CD4-positive, alpha-beta T cell (primary cell): ENCODE measurements at regions not wholly inside any gene's neighbourhood (a gene's known extent, or its start where the extent isn't known, plus 50 kb on each side); places are given as distances from the start of the nearest gene placed in this dataset.

Source experiments
- ATAC-seq: fragments of 200-7000 bp; cut with Tn5 transposase; one replicate; pipeline ENCODE4 v1.10.0; 2022; ENCODE audit warnings: mild to moderate bottlenecking; ENCODE audit not compliant: poor library complexity
- CTCF ChIA-PET: fragments of 350-600 bp; sonication (Branson Sonifier 250); formaldehyde crosslinking; loops from one replicate; lab custom pipeline; 2021; ENCODE audit warnings: antibody characterized with exemption, inconsistent platforms; lab: Charles Lee
- POLR2A ChIA-PET: fragments of 350-600 bp; sonication (Branson Sonifier 250); formaldehyde crosslinking; loops from one replicate; lab custom pipeline; 2021; ENCODE audit warnings: antibody characterized with exemption, inconsistent platforms; lab: Charles Lee
- DNase-seq, 14 experiments: peaks; one replicate each; pipeline ENCODE4 v3.0.0-alpha.2; 2013 to 2020; ENCODE audit warnings: mixed read lengths in 2 of 14
- H3K27ac ChIP-seq, 2 donors: one replicate each; pipeline versions ENCODE4 v1.5.1 to v1.7.0; 2013; ENCODE audit warnings: low read length in 2 of 2, low read depth in 1 of 2, mild to moderate bottlenecking in 1 of 2
- H3K27me3 ChIP-seq, 2 experiments: 1 replicate in 1 of 2; 2 replicates in 1 of 2; pipeline versions ENCODE4 v1.6.1 to v1.7.0; 2013; ENCODE audit warnings: low read length in 2 of 2, control low read depth in 1 of 2, mild to moderate bottlenecking in 1 of 2, moderate library complexity in 1 of 2; ENCODE audit not compliant: insufficient read depth in 2 of 2, control insufficient read depth in 1 of 2
- H3K36me3 ChIP-seq: one replicate; pipeline ENCODE4 v1.6.1; 2013; ENCODE audit warnings: low read length, control low read depth; ENCODE audit not compliant: insufficient read depth
- H3K4me1 ChIP-seq: one replicate; pipeline ENCODE4 v1.6.1; 2013; ENCODE audit warnings: low read length, control low read depth; ENCODE audit not compliant: insufficient read depth
- H3K4me3 ChIP-seq: one replicate; pipeline ENCODE4 v1.5.1; 2013; ENCODE audit warnings: mild to moderate bottlenecking, low read length, moderate library complexity
- H3K9me3 ChIP-seq, 2 experiments: 1 replicate in 1 of 2; 2 replicates in 1 of 2; pipeline versions ENCODE4 v1.6.1 to v1.7.0; 2013; ENCODE audit warnings: low read length in 2 of 2, mild to moderate bottlenecking in 2 of 2, control low read depth in 1 of 2, moderate library complexity in 1 of 2; ENCODE audit not compliant: control insufficient read depth in 1 of 2, insufficient read depth in 1 of 2
- H3K27ac Mint-ChIP-seq: one replicate; pipeline ENCODE4 v1.8.0; 2020; ENCODE audit warnings: mixed read lengths
- H3K27me3 Mint-ChIP-seq: one replicate; pipeline ENCODE4 v1.8.0; 2021; ENCODE audit warnings: mixed read lengths
- H3K36me3 Mint-ChIP-seq: one replicate; pipeline ENCODE4 v1.8.0; 2021; ENCODE audit warnings: low read depth, mixed read lengths
- H3K4me1 Mint-ChIP-seq: one replicate; pipeline ENCODE4 v1.8.0; 2021; ENCODE audit warnings: low read depth, mixed read lengths
- H3K4me3 Mint-ChIP-seq: one replicate; pipeline ENCODE4 v1.8.0; 2020; ENCODE audit warnings: mild to moderate bottlenecking, mixed read lengths
- H3K9me3 Mint-ChIP-seq: one replicate; pipeline ENCODE4 v1.8.0; 2020; ENCODE audit warnings: mixed read lengths
- intact Hi-C, 2 experiments: fragments of 100-400 bp; cut with DNase I in 1 of 2; cut with micrococcal nuclease in 1 of 2; formaldehyde crosslinking; loops; one replicate each; pipeline versions ENCODE4 v1.15.1 to v1.9.0; 2023 to 2025; cut with DNase I, micrococcal nuclease
- TF ChIP-seq, protein P1 (sequence below): fragments of 200-600 bp; IDR thresholded peaks from one replicate; pipeline ENCODE4 v1.8.0; 2022; ENCODE audit warnings: antibody characterized with exemption, mild to moderate bottlenecking

DNA sequence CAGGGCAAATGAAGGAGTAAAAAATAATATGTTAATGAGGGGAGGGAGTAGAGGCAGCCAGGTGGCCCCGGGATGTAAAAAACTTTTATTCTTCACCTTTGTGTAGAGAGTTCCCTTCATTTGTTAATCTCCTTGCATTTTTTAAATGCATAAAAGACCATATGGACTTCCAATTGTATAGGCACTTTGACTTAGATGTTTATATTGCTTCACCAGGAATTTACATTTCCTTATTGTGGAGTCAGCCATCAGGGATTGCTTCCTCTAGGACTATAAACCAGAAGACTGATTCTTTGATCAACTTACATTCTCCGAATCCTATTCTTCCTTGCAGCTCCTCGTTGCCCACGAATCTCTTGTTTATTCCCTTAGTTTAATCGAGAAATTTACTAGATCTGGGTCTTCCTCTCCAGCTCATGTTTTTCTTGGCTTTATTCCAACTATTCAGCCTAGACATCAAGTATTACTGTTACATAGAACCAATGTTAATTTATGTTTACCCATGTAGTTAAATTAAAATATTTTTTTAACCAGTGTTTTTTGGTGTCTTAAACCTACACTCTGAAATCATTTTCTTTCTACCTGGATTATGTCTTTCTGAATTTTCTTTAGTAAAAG is 1187.0 kb upstream of the SLC10A2 start:
- H3K4me3 ChIP-seq = no peak overlapping the region
- intact Hi-C loops = no loop called here
- H3K4me3 Mint-ChIP-seq = no peak overlapping the region
- TF ChIP-seq, protein P1, sequence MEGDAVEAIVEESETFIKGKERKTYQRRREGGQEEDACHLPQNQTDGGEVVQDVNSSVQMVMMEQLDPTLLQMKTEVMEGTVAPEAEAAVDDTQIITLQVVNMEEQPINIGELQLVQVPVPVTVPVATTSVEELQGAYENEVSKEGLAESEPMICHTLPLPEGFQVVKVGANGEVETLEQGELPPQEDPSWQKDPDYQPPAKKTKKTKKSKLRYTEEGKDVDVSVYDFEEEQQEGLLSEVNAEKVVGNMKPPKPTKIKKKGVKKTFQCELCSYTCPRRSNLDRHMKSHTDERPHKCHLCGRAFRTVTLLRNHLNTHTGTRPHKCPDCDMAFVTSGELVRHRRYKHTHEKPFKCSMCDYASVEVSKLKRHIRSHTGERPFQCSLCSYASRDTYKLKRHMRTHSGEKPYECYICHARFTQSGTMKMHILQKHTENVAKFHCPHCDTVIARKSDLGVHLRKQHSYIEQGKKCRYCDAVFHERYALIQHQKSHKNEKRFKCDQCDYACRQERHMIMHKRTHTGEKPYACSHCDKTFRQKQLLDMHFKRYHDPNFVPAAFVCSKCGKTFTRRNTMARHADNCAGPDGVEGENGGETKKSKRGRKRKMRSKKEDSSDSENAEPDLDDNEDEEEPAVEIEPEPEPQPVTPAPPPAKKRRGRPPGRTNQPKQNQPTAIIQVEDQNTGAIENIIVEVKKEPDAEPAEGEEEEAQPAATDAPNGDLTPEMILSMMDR = no peak
- ChIA-PET CTCF (no interaction called here), POLR2A (no interaction called here)
- no peaks in the 10 kb centered on the region for H3K27me3 ChIP-seq
- H3K36me3 Mint-ChIP-seq = no peaks in the 10 kb centered on the region
- no peaks in the 10 kb centered on the region for H3K9me3 ChIP-seq
- DNase-seq = no peak
- no peak overlapping the region for H3K27ac Mint-ChIP-seq
- no peaks in the 10 kb centered on the region for H3K9me3 Mint-ChIP-seq
- H3K4me1 Mint-ChIP-seq = no peaks in the 10 kb centered on the region
- H3K4me1 ChIP-seq = no peaks in the 10 kb centered on the region
- no peak overlapping the region for H3K27ac ChIP-seq
- H3K27me3 Mint-ChIP-seq = no peaks in the 10 kb centered on the region
- ATAC-seq = no peak
- H3K36me3 ChIP-seq = no peaks in the 10 kb centered on the region

DNA sequence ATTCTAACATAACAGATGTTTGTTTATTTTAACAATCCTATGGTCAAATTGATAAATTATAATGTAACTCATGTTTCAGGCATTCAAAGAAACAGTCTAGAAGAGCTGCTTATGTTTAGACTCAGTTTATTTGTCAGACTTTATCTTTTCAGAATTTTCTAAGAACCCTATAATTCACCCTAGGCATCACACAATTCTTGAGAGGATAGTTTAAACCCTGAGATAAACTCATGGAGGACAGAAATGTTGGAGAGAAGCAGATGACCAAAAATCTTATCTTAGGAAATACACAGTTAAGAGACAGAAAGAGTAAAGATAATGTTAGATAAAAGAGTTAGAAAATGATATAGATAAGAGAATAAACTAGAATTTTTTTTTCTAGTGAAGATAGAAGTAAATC is 1185.7 kb upstream of the SLC10A2 start:
- H3K27ac Mint-ChIP-seq = no peak overlapping the region
- peaks cover 1% of the 10 kb centered on the region for H3K9me3 Mint-ChIP-seq
- no peaks in the 10 kb centered on the region for H3K27me3 Mint-ChIP-seq
- H3K4me3 Mint-ChIP-seq = no peak overlapping the region
- Histone ChIP-seq H3K4me1 (no peaks in the 10 kb centered on the region), H3K9me3 (no peaks in the 10 kb centered on the region), H3K27me3 (no peaks in the 10 kb centered on the region), H3K4me3 (no peak overlapping the region), H3K36me3 (no peaks in the 10 kb centered on the region), H3K27ac (no peak overlapping the region)
- CTCF ChIA-PET = no interaction called here
- TF ChIP-seq, protein P1 = no peak
- DNase-seq = no peak
- intact Hi-C loops = no loop called here
- no peaks in the 10 kb centered on the region for H3K36me3 Mint-ChIP-seq
- ATAC-seq = no peak
- POLR2A ChIA-PET = no interaction called here
- H3K4me1 Mint-ChIP-seq = no peaks in the 10 kb centered on the region

DNA sequence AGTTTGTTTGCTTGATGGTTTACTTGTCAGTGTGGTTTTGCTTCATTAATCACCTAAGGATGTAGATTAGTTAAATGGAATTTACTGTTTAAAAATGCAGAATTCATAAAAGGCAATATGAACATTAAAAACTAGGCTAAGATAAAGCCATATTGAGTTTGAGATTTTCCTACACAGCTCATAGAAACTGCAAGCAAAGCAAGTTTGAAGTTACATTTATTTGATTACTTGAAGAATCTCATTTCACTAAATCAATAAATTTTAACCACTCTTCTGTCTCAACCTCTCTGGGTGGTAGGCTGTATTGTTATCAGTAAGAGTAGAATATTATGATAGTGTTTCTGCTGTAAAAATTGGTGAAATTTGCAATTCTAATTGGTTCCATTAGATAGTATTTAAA is 1180.7 kb upstream of the SLC10A2 start:
- Mint-ChIP-seq H3K27me3 (no peaks in the 10 kb centered on the region), H3K27ac (no peak overlapping the region), H3K36me3 (no peaks in the 10 kb centered on the region), H3K9me3 (peaks cover 1% of the 10 kb centered on the region), H3K4me1 (no peaks in the 10 kb centered on the region), H3K4me3 (no peak overlapping the region)
- Histone ChIP-seq H3K27me3 (no peaks in the 10 kb centered on the region), H3K4me3 (no peak overlapping the region), H3K9me3 (no peaks in the 10 kb centered on the region), H3K27ac (no peak overlapping the region), H3K4me1 (no peaks in the 10 kb centered on the region), H3K36me3 (no peaks in the 10 kb centered on the region)
- ChIA-PET CTCF (no interaction called here), POLR2A (no interaction called here)
- TF ChIP-seq, protein P1 = no peak
- intact Hi-C loops = no loop called here
- no peak for DNase-seq
- ATAC-seq = no peak
